ENCODE measurements at regions not wholly inside any gene's neighbourhood (a gene's known extent, or its start where the extent isn't known, plus 50 kb on each side); places are given as distances from the start of the nearest gene placed in this dataset.

GRCh38 chr10:107647462-107647861 lies 483.0 kb upstream of the SORCS1 start:
- H3K4me1 Mint-ChIP-seq, result no peaks in the 10 kb centered on the region
- no peak for ATAC-seq (replicated peaks; ENCODE audit: extremely low read depth, poor library complexity, severe bottlenecking)
- no peaks in the 10 kb centered on the region for H3K27me3 Mint-ChIP-seq
- H3K36me3 Mint-ChIP-seq (ENCODE audit: insufficient read depth), result no peaks in the 10 kb centered on the region
- no peak overlapping the region for H3K27ac Mint-ChIP-seq (ENCODE audit: low read depth)
- DNase-seq (ENCODE audit: low spot score in 2 of 2), result no peak
- H3K4me3 Mint-ChIP-seq, result no peak overlapping the region
- H3K9me3 Mint-ChIP-seq, result peaks cover 17% of the 10 kb centered on the region

- Mint-ChIP-seq H3K4me3 (no peak overlapping the region), H3K27ac (ENCODE audit: low read depth) (no peak overlapping the region), H3K9me3 (peaks cover 27% of the 10 kb centered on the region), H3K27me3 (no peaks in the 10 kb centered on the region), H3K36me3 (ENCODE audit: insufficient read depth) (no peaks in the 10 kb centered on the region), H3K4me1 (no peaks in the 10 kb centered on the region)
- ATAC-seq (replicated peaks; ENCODE audit: extremely low read depth, poor library complexity, severe bottlenecking) (no peak), DNase-seq (ENCODE audit: low spot score in 2 of 2) (no peak)
These were observed 467.4 kb upstream of the SORCS1 start for GRCh38 chr10:107631876-107632275.

GRCh38 chr10:107626862-107627261 lies 462.4 kb upstream of the SORCS1 start:
- no peaks in the 10 kb centered on the region for H3K36me3 Mint-ChIP-seq (ENCODE audit: insufficient read depth)
- DNase-seq (ENCODE audit: low spot score in 2 of 2), result no peak
- H3K9me3 Mint-ChIP-seq, result peaks cover 31% of the 10 kb centered on the region
- no peaks in the 10 kb centered on the region for H3K4me1 Mint-ChIP-seq
- no peak overlapping the region for H3K27ac Mint-ChIP-seq (ENCODE audit: low read depth)
- H3K27me3 Mint-ChIP-seq, result no peaks in the 10 kb centered on the region
- no peak for ATAC-seq (replicated peaks; ENCODE audit: extremely low read depth, poor library complexity, severe bottlenecking)
- H3K4me3 Mint-ChIP-seq, result no peak overlapping the region

- H3K27ac Mint-ChIP-seq (ENCODE audit: low read depth), result no peak overlapping the region
- no peak for ATAC-seq (replicated peaks; ENCODE audit: extremely low read depth, poor library complexity, severe bottlenecking)
These were observed 458.8 kb upstream of the SORCS1 start for GRCh38 chr10:107623292-107623691.

GRCh38 chr10:107619139-107619538 lies 454.6 kb upstream of the SORCS1 start:
- Mint-ChIP-seq H3K36me3 (ENCODE audit: insufficient read depth) (no peaks in the 10 kb centered on the region), H3K4me1 (no peaks in the 10 kb centered on the region), H3K27ac (ENCODE audit: low read depth) (no peak overlapping the region), H3K4me3 (no peak overlapping the region), H3K27me3 (no peaks in the 10 kb centered on the region), H3K9me3 (peaks cover 27% of the 10 kb centered on the region)
- no peak for ATAC-seq (replicated peaks; ENCODE audit: extremely low read depth, poor library complexity, severe bottlenecking)
- DNase-seq (ENCODE audit: low spot score in 2 of 2), result no peak

More at GRCh38 chr10:107623292-107623691, 458.8 kb upstream of the SORCS1 start:
- H3K36me3 Mint-ChIP-seq (ENCODE audit: insufficient read depth), result no peaks in the 10 kb centered on the region
- H3K4me3 Mint-ChIP-seq, result no peak overlapping the region
- peaks cover 42% of the 10 kb centered on the region for H3K9me3 Mint-ChIP-seq
- DNase-seq (ENCODE audit: low spot score in 2 of 2), result no peak
- no peaks in the 10 kb centered on the region for H3K4me1 Mint-ChIP-seq
- no peaks in the 10 kb centered on the region for H3K27me3 Mint-ChIP-seq

- Mint-ChIP-seq H3K4me3 (no peak overlapping the region), H3K9me3 (peaks cover 23% of the 10 kb centered on the region), H3K4me1 (no peaks in the 10 kb centered on the region), H3K27me3 (no peaks in the 10 kb centered on the region), H3K27ac (ENCODE audit: low read depth) (no peak overlapping the region), H3K36me3 (ENCODE audit: insufficient read depth) (no peaks in the 10 kb centered on the region)
- DNase-seq (ENCODE audit: low spot score in 2 of 2) (no peak), ATAC-seq (replicated peaks; ENCODE audit: extremely low read depth, poor library complexity, severe bottlenecking) (no peak)
These were observed 454.0 kb upstream of the SORCS1 start for GRCh38 chr10:107618504-107618994.

- Mint-ChIP-seq H3K27me3 (no peaks in the 10 kb centered on the region), H3K27ac (ENCODE audit: low read depth) (no peak overlapping the region), H3K4me3 (no peak overlapping the region), H3K4me1 (no peaks in the 10 kb centered on the region), H3K36me3 (ENCODE audit: insufficient read depth) (no peaks in the 10 kb centered on the region), H3K9me3 (peaks cover 29% of the 10 kb centered on the region)
- ATAC-seq (replicated peaks; ENCODE audit: extremely low read depth, poor library complexity, severe bottlenecking) (no peak), DNase-seq (ENCODE audit: low spot score in 2 of 2) (no peak)
These were observed 452.2 kb upstream of the SORCS1 start for GRCh38 chr10:107616463-107617410.

GRCh38 chr10:107616031-107616430 lies 451.5 kb upstream of the SORCS1 start:
- Mint-ChIP-seq H3K27me3 (no peaks in the 10 kb centered on the region), H3K4me1 (no peaks in the 10 kb centered on the region), H3K27ac (ENCODE audit: low read depth) (no peak overlapping the region), H3K36me3 (ENCODE audit: insufficient read depth) (no peaks in the 10 kb centered on the region), H3K4me3 (no peak overlapping the region), H3K9me3 (peaks cover 29% of the 10 kb centered on the region)
- no peak for ATAC-seq (replicated peaks; ENCODE audit: extremely low read depth, poor library complexity, severe bottlenecking)
- DNase-seq (ENCODE audit: low spot score in 2 of 2), result no peak

- no peak for ATAC-seq (replicated peaks; ENCODE audit: extremely low read depth, poor library complexity, severe bottlenecking)
- peaks cover 28% of the 10 kb centered on the region for H3K9me3 Mint-ChIP-seq
- H3K4me1 Mint-ChIP-seq, result no peaks in the 10 kb centered on the region
- H3K36me3 Mint-ChIP-seq (ENCODE audit: insufficient read depth), result no peaks in the 10 kb centered on the region
- H3K27ac Mint-ChIP-seq (ENCODE audit: low read depth), result no peak overlapping the region
- no peak for DNase-seq (ENCODE audit: low spot score in 2 of 2)
- no peaks in the 10 kb centered on the region for H3K27me3 Mint-ChIP-seq
- no peak overlapping the region for H3K4me3 Mint-ChIP-seq
These were observed 450.6 kb upstream of the SORCS1 start for GRCh38 chr10:107614939-107615685.

- H3K36me3 Mint-ChIP-seq (ENCODE audit: insufficient read depth), result no peaks in the 10 kb centered on the region
- no peak overlapping the region for H3K4me3 Mint-ChIP-seq
- no peaks in the 10 kb centered on the region for H3K4me1 Mint-ChIP-seq
- H3K27ac Mint-ChIP-seq (ENCODE audit: low read depth), result no peak overlapping the region
- peaks cover 11% of the 10 kb centered on the region for H3K9me3 Mint-ChIP-seq
- no peak for ATAC-seq (replicated peaks; ENCODE audit: extremely low read depth, poor library complexity, severe bottlenecking)
- H3K27me3 Mint-ChIP-seq, result no peaks in the 10 kb centered on the region
- no peak for DNase-seq (ENCODE audit: low spot score in 2 of 2)
These were observed 446.6 kb upstream of the SORCS1 start for GRCh38 chr10:107611115-107611514.

GRCh38 chr10:107589081-107589480 lies 424.6 kb upstream of the SORCS1 start:
- no peak for DNase-seq (ENCODE audit: low spot score in 2 of 2)
- Mint-ChIP-seq H3K9me3 (peaks cover 27% of the 10 kb centered on the region), H3K4me3 (no peak overlapping the region), H3K27me3 (no peaks in the 10 kb centered on the region), H3K4me1 (no peaks in the 10 kb centered on the region), H3K27ac (ENCODE audit: low read depth) (no peak overlapping the region), H3K36me3 (ENCODE audit: insufficient read depth) (peaks cover 2% of the 10 kb centered on the region)
- ATAC-seq (replicated peaks; ENCODE audit: extremely low read depth, poor library complexity, severe bottlenecking), result no peak

- Mint-ChIP-seq H3K27ac (ENCODE audit: low read depth) (no peak overlapping the region), H3K27me3 (no peaks in the 10 kb centered on the region), H3K4me3 (no peak overlapping the region), H3K9me3 (peaks cover 17% of the 10 kb centered on the region), H3K36me3 (ENCODE audit: insufficient read depth) (peaks cover 2% of the 10 kb centered on the region), H3K4me1 (no peaks in the 10 kb centered on the region)
- no peak for ATAC-seq (replicated peaks; ENCODE audit: extremely low read depth, poor library complexity, severe bottlenecking)
- no peak for DNase-seq (ENCODE audit: low spot score in 2 of 2)
These were observed 421.1 kb upstream of the SORCS1 start for GRCh38 chr10:107585630-107586029.

Data from central memory CD8-positive, alpha-beta T cell (primary cell).